ENCODE measurements at regions not wholly inside any gene's neighbourhood (a gene's known extent, or its start where the extent isn't known, plus 50 kb on each side); places are given as distances from the start of the nearest gene placed in this dataset.
"Not testable (repeated sequence)": the region's sequence is repeated elsewhere in the genome, so short reads cannot be mapped to it uniquely, and the experiment has no call there.

GRCh38 chr2:228592925-228593324 lies 411.4 kb upstream of the SPHKAP start:
- DNase-seq (ENCODE audit: low read depth in 2 of 2): no peak

DNA sequence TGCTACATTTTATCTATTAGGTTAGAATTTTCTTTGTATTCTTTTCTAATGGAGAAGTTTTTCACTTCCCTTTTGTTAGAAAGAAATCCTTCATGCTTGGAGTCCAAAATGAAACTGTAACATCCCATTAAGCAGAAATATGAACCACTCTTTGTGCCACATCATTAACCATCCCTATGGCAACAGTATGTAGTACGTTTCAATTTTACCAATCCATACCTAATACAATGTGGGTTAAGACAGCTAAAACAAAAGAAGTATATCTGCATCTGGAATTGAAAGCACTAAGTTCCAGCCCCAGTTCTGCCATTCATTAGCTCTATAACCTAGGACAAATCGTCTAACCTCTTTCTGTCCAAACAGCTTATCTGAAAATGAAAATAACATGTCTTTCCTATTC lies 409.2 kb upstream of the SPHKAP start:
- DNase-seq (ENCODE audit: low read depth in 2 of 2): no peak

- DNase-seq (ENCODE audit: low read depth in 2 of 2): no peak
These were observed 407.6 kb upstream of the SPHKAP start for GRCh38 chr2:228589115-228589514.

- DNase-seq (ENCODE audit: low read depth in 2 of 2): no peak
These were observed 400.2 kb upstream of the SPHKAP start for GRCh38 chr2:228581731-228582130.

DNA sequence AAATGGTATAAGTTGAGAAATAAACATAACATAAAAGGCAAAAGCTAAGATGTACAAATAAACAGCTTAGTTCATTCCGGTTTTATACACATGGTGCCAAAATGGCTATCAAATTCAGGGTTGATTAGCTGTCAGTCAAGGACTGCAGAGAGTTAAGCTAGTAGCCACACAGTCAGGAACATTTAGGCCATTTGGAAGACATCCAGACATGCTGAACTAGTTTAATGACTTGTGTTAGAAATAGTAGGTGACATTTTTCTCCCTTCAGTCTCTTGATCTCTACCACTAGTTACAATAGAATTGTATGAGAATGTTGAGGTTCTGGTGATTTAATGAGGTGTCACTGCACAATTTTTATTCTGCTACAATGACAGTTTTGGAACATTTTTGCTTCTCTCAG lies 394.4 kb upstream of the SPHKAP start:
- no peak for DNase-seq (ENCODE audit: low read depth in 2 of 2)

GRCh38 chr2:228568275-228568674 lies 386.8 kb upstream of the SPHKAP start:
- DNase-seq (ENCODE audit: low read depth in 2 of 2): not testable (repeated sequence)

GRCh38 chr2:228561816-228562215 lies 380.3 kb upstream of the SPHKAP start:
- DNase-seq (ENCODE audit: low read depth in 2 of 2): no peak

DNA sequence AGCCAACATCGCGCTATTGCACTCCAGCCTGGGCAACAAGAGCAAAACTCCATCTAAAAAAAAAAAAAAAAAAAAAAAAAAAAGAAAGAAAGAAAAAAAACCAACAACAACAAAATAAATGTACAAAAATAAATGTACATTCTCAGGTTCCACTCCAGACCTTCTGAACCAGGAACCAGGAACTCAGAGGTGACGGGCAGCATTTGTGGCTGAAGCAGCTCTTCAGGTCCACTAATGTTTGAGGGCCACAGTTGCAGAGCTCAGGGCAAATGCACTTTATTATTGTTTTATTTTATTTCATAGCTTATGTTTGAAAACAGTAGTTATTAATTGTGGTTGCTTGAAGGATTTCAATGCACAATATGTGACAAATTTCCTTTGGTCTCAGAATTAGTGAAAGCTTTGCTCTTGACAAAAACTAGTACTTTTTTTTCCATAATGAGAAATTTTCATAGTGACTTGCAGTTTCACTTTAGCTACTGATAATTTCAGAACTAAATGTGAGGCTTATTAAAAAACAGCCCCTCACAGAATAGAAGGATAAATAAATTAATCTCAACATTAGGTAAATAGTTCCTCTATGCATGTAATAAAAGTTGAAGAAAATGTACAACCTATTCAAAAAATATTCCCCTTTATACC lies 378.4 kb upstream of the SPHKAP start:
- no peak for DNase-seq (ENCODE audit: low read depth in 2 of 2)

GRCh38 chr2:228556717-228557116 lies 375.2 kb upstream of the SPHKAP start:
- DNase-seq (ENCODE audit: low read depth in 2 of 2): no peak

DNA sequence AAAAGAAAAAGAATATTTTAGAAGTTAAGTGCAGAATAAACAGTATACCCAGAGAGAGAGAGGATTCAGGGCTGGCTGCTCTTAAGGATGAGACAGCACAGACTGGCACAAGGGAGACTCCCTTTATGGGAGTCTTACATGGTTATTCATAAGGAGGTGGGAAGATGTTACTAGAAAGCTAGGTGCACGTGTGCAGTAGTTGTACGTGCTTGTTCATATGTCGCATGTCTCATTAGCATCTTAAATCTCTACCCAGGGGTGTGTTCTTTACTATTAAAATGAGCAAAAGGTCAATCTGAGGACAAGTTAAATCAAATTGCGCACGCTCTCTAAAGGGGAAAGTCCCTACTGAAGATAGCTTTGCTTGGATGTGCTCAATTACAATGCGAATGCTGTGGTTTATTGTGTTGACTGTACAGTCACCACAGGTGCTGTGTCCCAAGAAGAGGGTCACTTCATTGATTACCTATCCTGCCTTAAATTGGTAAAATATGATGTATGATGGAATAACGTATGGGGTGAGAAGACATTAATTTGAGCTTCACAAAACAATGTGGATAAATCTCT lies 368.0 kb upstream of the SPHKAP start:
- no peak for DNase-seq (ENCODE audit: low read depth in 2 of 2)

- DNase-seq (ENCODE audit: low read depth in 2 of 2): no peak
These were observed 366.7 kb upstream of the SPHKAP start for GRCh38 chr2:228548230-228548629.

DNA sequence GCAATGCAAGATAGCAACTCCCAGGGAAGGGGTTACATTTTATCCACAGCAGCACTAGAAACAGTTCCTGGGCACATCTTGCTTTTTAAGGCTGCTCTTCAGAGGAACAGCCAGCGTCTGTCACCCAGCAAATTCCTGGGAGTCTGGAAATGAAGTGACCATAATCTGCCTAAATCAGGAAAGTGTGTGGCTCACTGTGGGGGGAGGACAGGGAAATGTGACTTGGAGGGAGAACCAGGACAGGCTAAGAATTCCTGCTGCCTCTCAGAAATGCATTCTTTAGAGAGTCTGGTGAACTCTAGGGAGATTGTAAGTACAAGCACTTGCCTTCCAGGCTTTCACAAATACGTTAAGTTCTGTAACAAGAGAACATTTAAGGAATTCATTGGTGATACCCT lies 364.3 kb upstream of the SPHKAP start:
- no peak for DNase-seq (ENCODE audit: low read depth in 2 of 2)

- DNase-seq (ENCODE audit: low read depth in 2 of 2): no peak
These were observed 363.7 kb upstream of the SPHKAP start for GRCh38 chr2:228545041-228545747.

DNA sequence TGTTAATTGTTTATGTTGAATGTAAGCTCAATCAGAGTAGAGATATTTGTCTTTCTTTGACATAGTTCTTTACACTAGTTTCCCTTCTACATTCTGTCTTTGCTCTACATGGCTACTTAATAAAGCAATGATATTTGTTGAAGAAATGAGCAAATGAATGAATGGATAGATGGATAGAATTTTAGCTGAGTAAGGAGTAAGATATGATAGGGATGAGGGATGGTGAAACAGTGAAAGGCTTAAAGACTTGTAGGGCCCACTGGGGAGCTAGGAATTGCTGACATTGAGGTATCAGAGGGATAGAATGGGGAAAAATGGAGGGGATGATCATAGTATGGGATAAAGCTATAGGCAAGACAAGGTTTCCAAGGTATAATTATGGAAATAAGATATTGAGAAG lies 361.6 kb upstream of the SPHKAP start:
- DNase-seq (ENCODE audit: low read depth in 2 of 2): no peak

GRCh38 chr2:228542277-228542676 lies 360.8 kb upstream of the SPHKAP start:
- no peak for DNase-seq (ENCODE audit: low read depth in 2 of 2)

GRCh38 chr2:228541789-228542188 lies 360.3 kb upstream of the SPHKAP start:
- no peak for DNase-seq (ENCODE audit: low read depth in 2 of 2)

GRCh38 chr2:228540976-228541375 lies 359.5 kb upstream of the SPHKAP start:
- DNase-seq (ENCODE audit: low read depth in 2 of 2): no peak

- DNase-seq (ENCODE audit: low read depth in 2 of 2): no peak
These were observed 353.9 kb upstream of the SPHKAP start for GRCh38 chr2:228535396-228535795.

- DNase-seq (ENCODE audit: low read depth in 2 of 2): no peak
These were observed 351.7 kb upstream of the SPHKAP start for GRCh38 chr2:228533156-228533555.

GRCh38 chr2:228532233-228532632 lies 350.7 kb upstream of the SPHKAP start:
- DNase-seq (ENCODE audit: low read depth in 2 of 2): no peak

GRCh38 chr2:228527197-228527881 lies 345.9 kb upstream of the SPHKAP start:
- DNase-seq (ENCODE audit: low read depth in 2 of 2): no peak

DNA sequence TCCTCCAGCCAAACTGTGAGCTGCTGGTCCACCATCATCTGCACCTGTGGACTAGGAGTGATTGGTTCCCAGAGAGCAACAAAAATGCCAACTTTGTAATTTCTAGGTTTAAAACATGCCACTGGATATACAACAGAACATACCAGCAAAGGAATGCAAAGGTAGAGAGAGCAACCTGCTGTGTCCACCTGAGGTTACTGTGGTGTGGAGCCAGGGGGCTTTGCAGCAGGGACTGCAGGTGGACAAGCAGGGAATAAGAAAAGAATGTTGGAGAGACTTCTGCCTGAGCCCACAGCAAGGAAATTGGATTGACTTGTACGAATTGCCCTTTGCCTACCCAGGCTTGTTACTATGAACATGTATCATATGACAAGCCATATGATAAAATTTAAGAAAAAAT lies 345.2 kb upstream of the SPHKAP start:
- no peak for DNase-seq (ENCODE audit: low read depth in 2 of 2)

DNA sequence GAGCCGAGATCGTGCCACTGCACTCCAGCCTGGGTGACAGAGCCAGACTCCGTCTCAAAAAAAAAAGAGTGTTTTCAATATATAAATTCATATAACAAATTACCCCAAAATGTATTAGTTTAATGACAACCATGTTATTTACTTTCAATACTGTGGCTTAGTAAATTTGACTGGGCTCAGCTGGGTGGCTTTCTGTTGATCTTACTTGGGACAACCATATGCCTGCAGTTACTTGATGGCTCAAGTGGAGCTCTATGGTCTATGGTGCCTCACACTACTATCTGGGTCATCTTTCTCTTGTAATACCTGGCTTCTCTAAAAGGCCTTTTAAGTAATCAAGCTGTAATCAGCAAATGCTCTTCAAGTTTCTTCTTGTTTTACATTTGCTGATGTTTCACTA lies 341.5 kb upstream of the SPHKAP start:
- no peak for DNase-seq (ENCODE audit: low read depth in 2 of 2)
